GM10266 (cell line): ENCODE measurements at regions not wholly inside any gene's neighbourhood (a gene's known extent, or its start where the extent isn't known, plus 50 kb on each side); places are given as distances from the start of the nearest gene placed in this dataset.

Source experiments
- DNase-seq: peaks from one replicate; pipeline ENCODE4 v3.0.0; 2012; ENCODE audit errors: extremely low spot score
- CTCF ChIP-seq: IDR thresholded peaks from 2 replicates; pipeline ENCODE4 v1.5.1; 2012; ENCODE audit warnings: mild to moderate bottlenecking, low read depth; ENCODE audit not compliant: control insufficient read depth, insufficient read depth; ENCODE audit errors: missing control alignments

- no peak for TF ChIP-seq CTCF
- no peak for DNase-seq
Measured at GRCh38 chr1:163777205-163777604, 455.5 kb downstream of the NUF2 start.

- DNase-seq: no peak
- no peak for TF ChIP-seq CTCF
Measured at GRCh38 chr1:163781146-163781545, 459.4 kb downstream of the NUF2 start.

DNA sequence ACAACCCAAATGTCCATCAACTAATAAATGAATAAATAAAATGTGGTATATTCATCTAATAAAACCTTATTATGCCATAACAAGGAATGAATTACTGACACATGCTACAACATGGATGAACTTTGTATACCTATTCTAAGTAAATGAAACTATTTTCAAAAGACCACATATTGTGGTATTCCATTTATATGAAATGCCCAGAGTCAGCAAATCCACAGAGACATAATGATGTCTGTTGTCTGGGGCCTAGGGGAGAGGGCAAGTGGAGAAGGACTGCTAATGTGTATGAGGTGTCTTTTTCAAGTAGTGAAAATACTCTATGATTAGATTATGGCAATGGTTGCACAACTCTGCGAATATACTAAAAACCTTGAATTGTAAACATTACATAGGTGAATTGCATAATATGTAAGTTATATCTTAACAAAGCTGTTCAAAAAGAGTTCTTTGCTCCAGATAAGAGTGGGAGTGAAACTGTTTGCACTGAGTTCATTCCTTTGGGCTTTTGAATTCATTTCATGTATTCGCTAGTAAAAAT is 464.2 kb downstream of the NUF2 start:
- no peak for TF ChIP-seq CTCF
- DNase-seq: no peak

DNA sequence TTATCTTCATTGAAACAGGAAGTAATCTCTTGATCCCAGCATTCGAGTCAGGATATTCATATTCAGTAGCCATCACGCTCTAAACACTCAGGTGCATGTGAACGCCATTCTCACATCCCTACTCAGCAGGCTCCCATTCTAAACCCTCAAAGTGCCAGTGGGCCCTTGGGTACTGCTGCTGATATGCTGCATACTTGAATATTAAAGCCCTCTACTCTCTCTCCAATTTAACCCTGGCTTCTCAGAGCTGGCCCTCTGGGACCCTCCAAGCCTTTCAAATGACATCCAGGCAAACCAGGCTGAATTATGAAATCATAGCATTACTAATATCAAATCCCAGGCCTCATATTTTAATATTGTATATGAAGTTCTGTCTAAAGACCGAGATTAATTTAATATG is 468.2 kb downstream of the NUF2 start:
- DNase-seq: no peak
- no peak for TF ChIP-seq CTCF

DNA sequence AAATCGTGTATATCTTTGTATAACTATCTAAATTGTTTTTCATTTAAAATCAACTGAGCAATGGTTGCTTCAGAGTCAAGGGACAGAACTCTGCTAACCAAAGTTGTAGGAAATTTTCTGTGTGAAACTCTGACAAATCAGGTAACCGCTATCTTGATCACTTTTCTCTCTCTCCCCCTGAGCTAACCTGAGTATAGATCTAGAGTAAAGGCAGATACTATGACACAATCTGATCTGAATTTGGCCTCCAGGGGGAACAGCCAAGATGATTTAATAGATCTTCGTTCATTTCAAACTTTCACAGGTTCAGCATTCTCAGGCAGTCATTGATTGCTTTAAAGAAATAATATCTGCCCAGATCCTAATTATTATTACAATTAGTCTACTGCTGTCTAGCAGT is 472.8 kb downstream of the NUF2 start:
- no peak for TF ChIP-seq CTCF
- no peak for DNase-seq

DNA sequence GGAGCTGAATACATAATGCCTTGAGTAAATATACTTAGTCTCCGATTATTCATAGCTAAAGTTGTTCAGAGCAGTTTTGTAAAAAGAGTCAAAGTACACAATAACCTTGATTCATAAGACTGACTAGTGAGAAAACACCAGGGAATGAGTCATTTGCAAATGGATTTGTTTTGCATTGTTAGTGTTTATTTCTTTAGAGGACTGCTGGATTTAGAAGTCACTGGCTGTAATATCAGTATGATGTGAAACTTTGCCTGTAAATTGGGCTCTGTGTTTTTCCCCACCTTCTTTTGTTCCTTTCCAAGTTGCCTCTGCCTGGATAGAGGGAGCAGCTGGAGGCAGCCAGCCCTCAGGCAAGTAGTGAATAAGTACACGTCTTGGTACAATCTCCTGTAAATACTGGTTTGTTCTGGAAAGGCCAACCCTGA is 474.7 kb downstream of the NUF2 start:
- TF ChIP-seq CTCF: no peak
- DNase-seq: no peak

- TF ChIP-seq CTCF: no peak
- no peak for DNase-seq
Measured at GRCh38 chr1:163797816-163798215, 476.1 kb downstream of the NUF2 start.
